Caco-2 (cell line): ENCODE measurements at regions not wholly inside any gene's neighbourhood (a gene's known extent, or its start where the extent isn't known, plus 50 kb on each side); places are given as distances from the start of the nearest gene placed in this dataset.
A peak's percentile ranks its signal among the peaks of the same experiment; 100 is the strongest.

ENCODE experiments used
- BruUV-seq: library from RNA; stranded (reverse); fragments of 400-500 nt; replicated peaks from 2 replicates; lab custom pipeline; 2021; lab: Mats Ljungman, UMichigan
- CTCF ChIA-PET: fragments of 300-600 bp; sonication (Branson Sonifier 250); formaldehyde crosslinking; loops from one replicate; lab custom pipeline; 2022; ENCODE audit warnings: antibody characterized with exemption; lab: Charles Lee
- POLR2A ChIA-PET: fragments of 300-600 bp; sonication (Branson Sonifier 250); formaldehyde crosslinking; loops from one replicate; lab custom pipeline; 2022; ENCODE audit warnings: antibody characterized with exemption; lab: Charles Lee
- DNase-seq, 2 experiments: peaks; one replicate each; pipeline versions ENCODE4 v3.0.0 to v3.0.0-alpha.2; 2020 to 2022
- H3K27me3 ChIP-seq: replicated peaks from 2 replicates; pipeline ENCODE4 v1.6.0; 2011; ENCODE audit warnings: low read length; ENCODE audit not compliant: control insufficient read depth, insufficient read depth
- H3K36me3 ChIP-seq: 2 replicates; pipeline ENCODE4 v1.5.1; 2011; ENCODE audit warnings: low read length; ENCODE audit not compliant: control insufficient read depth, insufficient read depth
- H3K4me1 ChIP-seq: fragments of 250-450 bp; sonication (Bioruptor Pico); 2 replicates; pipeline ENCODE4 v1.5.1; 2020; ENCODE audit warnings: mild to moderate bottlenecking
- H3K4me3 ChIP-seq: 2 replicates; pipeline ENCODE4 v1.5.1; 2011; ENCODE audit warnings: low read depth, mild to moderate bottlenecking, control low read depth, low read length
- H3K9me3 ChIP-seq: fragments of 250-450 bp; sonication (Bioruptor Pico); 2 replicates; pipeline ENCODE4 v1.5.1; 2020; ENCODE audit warnings: mild to moderate bottlenecking, moderate library complexity
- H3K27ac Mint-ChIP-seq: one replicate; pipeline ENCODE4 v1.8.0; 2022; ENCODE audit warnings: mixed read lengths; ENCODE audit not compliant: unreplicated experiment
- H3K27me3 Mint-ChIP-seq: one replicate; pipeline ENCODE4 v1.8.0; 2022; ENCODE audit warnings: mixed read lengths; ENCODE audit not compliant: insufficient read depth, unreplicated experiment
- H3K36me3 Mint-ChIP-seq: one replicate; pipeline ENCODE4 v1.8.0; 2022; ENCODE audit warnings: mild to moderate bottlenecking, mixed read lengths; ENCODE audit not compliant: insufficient read depth, unreplicated experiment
- H3K4me1 Mint-ChIP-seq: one replicate; pipeline ENCODE4 v1.8.0; 2022; ENCODE audit warnings: low read depth, mixed read lengths; ENCODE audit not compliant: unreplicated experiment
- H3K4me3 Mint-ChIP-seq: one replicate; pipeline ENCODE4 v1.8.0; 2022; ENCODE audit warnings: mild to moderate bottlenecking, moderate library complexity, mixed read lengths; ENCODE audit not compliant: unreplicated experiment
- H3K9me3 Mint-ChIP-seq: one replicate; pipeline ENCODE4 v1.8.0; 2022; ENCODE audit warnings: mixed read lengths; ENCODE audit not compliant: unreplicated experiment
- intact Hi-C: fragments of 100-400 bp; cut with micrococcal nuclease; formaldehyde crosslinking; loops from one replicate; pipeline ENCODE4 v1.10.0; 2022; ENCODE audit not compliant: unreplicated experiment
- TF ChIP-seq, protein P1 (sequence below), 2 experiments: fragments of 200-600 bp in 1 of 2; IDR thresholded peaks; 1 replicate in 1 of 2; 2 replicates in 1 of 2; pipeline versions ENCODE4 v1.5.1 to v1.8.0; 2011 to 2022; ENCODE audit warnings: antibody characterized with exemption in 1 of 2, control low read depth in 1 of 2, inconsistent platforms in 1 of 2, low read depth in 1 of 2, low read length in 1 of 2, mild to moderate bottlenecking in 1 of 2, moderate library complexity in 1 of 2; ENCODE audit not compliant: insufficient read depth in 1 of 2, severe bottlenecking in 1 of 2, unreplicated experiment in 1 of 2

- no peak overlapping the region for H3K4me3 ChIP-seq
- Mint-ChIP-seq H3K4me3 (no peak overlapping the region), H3K27me3 (no peaks in the 10 kb centered on the region), H3K36me3 (no peaks in the 10 kb centered on the region), H3K4me1 (no peaks in the 10 kb centered on the region), H3K27ac (no peak overlapping the region), H3K9me3 (no peaks in the 10 kb centered on the region)
- BruUV-seq: no TSS peak
- ChIA-PET CTCF (no interaction called here), POLR2A (no interaction called here)
- intact Hi-C loops: no loop called here
- H3K36me3 ChIP-seq: no peaks in the 10 kb centered on the region
- H3K4me1 ChIP-seq: no peaks in the 10 kb centered on the region
- no peaks in the 10 kb centered on the region for H3K9me3 ChIP-seq
- TF ChIP-seq, protein P1, sequence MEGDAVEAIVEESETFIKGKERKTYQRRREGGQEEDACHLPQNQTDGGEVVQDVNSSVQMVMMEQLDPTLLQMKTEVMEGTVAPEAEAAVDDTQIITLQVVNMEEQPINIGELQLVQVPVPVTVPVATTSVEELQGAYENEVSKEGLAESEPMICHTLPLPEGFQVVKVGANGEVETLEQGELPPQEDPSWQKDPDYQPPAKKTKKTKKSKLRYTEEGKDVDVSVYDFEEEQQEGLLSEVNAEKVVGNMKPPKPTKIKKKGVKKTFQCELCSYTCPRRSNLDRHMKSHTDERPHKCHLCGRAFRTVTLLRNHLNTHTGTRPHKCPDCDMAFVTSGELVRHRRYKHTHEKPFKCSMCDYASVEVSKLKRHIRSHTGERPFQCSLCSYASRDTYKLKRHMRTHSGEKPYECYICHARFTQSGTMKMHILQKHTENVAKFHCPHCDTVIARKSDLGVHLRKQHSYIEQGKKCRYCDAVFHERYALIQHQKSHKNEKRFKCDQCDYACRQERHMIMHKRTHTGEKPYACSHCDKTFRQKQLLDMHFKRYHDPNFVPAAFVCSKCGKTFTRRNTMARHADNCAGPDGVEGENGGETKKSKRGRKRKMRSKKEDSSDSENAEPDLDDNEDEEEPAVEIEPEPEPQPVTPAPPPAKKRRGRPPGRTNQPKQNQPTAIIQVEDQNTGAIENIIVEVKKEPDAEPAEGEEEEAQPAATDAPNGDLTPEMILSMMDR (IDR thresholded peaks at IDR 0.05; ENCODE audit: insufficient read depth in 1 of 2, low read depth in 1 of 2, low read length in 1 of 2, severe bottlenecking in 1 of 2, unreplicated experiment in 1 of 2): no peak
- no peak for DNase-seq
- H3K27me3 ChIP-seq: no peaks in the 10 kb centered on the region
These were observed 173.2 kb downstream of the BUB3 start for GRCh38 chr10:123327450-123327849.

DNA sequence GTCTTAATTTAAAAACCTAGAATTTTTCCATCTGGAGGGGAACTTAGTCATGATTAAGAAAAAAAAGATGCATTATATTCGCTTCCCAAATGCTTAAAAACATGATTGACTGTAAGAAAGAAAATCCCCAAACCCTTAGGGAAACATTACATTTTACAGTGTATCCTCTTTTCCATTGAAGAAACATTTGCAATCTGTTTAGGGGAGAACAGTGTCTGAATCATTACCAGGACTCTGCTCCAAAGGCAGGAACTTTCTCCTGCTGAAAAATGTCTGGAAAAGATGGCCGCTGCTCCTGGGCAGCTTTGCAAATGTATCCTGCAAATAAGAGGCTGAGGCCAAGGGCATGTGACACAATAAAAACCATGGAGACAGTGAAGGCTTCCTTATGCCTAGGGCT is 173.7 kb downstream of the BUB3 start:
- H3K27me3 Mint-ChIP-seq: no peaks in the 10 kb centered on the region
- Histone ChIP-seq H3K36me3 (no peaks in the 10 kb centered on the region), H3K9me3 (no peaks in the 10 kb centered on the region), H3K27me3 (no peaks in the 10 kb centered on the region), H3K4me3 (no peak overlapping the region), H3K4me1 (no peaks in the 10 kb centered on the region)
- no peak overlapping the region for H3K4me3 Mint-ChIP-seq
- no peak for DNase-seq
- H3K36me3 Mint-ChIP-seq: no peaks in the 10 kb centered on the region
- POLR2A ChIA-PET: no interaction called here
- CTCF ChIA-PET: no interaction called here
- no TSS peak for BruUV-seq
- TF ChIP-seq, protein P1 (IDR thresholded peaks at IDR 0.05; ENCODE audit: insufficient read depth in 1 of 2, low read depth in 1 of 2, low read length in 1 of 2, severe bottlenecking in 1 of 2, unreplicated experiment in 1 of 2): no peak
- H3K27ac Mint-ChIP-seq: no peak overlapping the region
- H3K9me3 Mint-ChIP-seq: no peaks in the 10 kb centered on the region
- intact Hi-C loops: no loop called here
- H3K4me1 Mint-ChIP-seq: no peaks in the 10 kb centered on the region

DNA sequence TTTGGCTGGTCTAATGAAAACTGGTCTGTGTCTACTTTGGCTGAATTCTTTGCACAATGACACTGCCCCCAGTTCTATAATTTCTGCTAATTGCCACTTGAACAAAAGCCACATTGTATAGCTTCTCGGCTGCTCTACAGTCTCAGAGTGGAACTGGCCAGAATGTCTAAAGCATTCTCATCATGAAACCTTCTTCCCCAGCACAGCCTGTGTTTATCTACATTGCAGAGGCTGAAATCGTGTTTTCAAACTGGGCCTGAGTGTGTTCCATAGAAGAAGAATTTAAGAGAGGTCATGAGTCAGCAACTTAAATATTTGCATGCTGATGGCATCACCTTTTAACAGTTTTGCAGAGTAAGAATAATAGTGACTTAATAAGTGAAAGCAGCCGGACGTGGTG is 177.2 kb downstream of the BUB3 start:
- ChIA-PET POLR2A (no interaction called here), CTCF (no interaction called here)
- H3K4me3 ChIP-seq: no peak overlapping the region
- no peaks in the 10 kb centered on the region for H3K9me3 ChIP-seq
- intact Hi-C loops: no loop called here
- DNase-seq: peak in 1 of 2 experiments; percentile 4
- no peaks in the 10 kb centered on the region for H3K27me3 ChIP-seq
- no peaks in the 10 kb centered on the region for H3K4me1 ChIP-seq
- BruUV-seq: no TSS peak
- H3K4me1 Mint-ChIP-seq: no peaks in the 10 kb centered on the region
- no peaks in the 10 kb centered on the region for H3K36me3 ChIP-seq
- no peak overlapping the region for H3K27ac Mint-ChIP-seq
- TF ChIP-seq, protein P1 (IDR thresholded peaks at IDR 0.05; ENCODE audit: insufficient read depth in 1 of 2, low read depth in 1 of 2, low read length in 1 of 2, severe bottlenecking in 1 of 2, unreplicated experiment in 1 of 2): no peak
- peaks cover 6% of the 10 kb centered on the region for H3K27me3 Mint-ChIP-seq
- no peaks in the 10 kb centered on the region for H3K36me3 Mint-ChIP-seq
- H3K9me3 Mint-ChIP-seq: peaks cover 10% of the 10 kb centered on the region
- no peak overlapping the region for H3K4me3 Mint-ChIP-seq
